ENCODE measurements at regions not wholly inside any gene's neighbourhood (a gene's known extent, or its start where the extent isn't known, plus 50 kb on each side); places are given as distances from the start of the nearest gene placed in this dataset.
"Not testable (repeated sequence)": the region's sequence is repeated elsewhere in the genome, so short reads cannot be mapped to it uniquely, and the experiment has no call there.

DNA sequence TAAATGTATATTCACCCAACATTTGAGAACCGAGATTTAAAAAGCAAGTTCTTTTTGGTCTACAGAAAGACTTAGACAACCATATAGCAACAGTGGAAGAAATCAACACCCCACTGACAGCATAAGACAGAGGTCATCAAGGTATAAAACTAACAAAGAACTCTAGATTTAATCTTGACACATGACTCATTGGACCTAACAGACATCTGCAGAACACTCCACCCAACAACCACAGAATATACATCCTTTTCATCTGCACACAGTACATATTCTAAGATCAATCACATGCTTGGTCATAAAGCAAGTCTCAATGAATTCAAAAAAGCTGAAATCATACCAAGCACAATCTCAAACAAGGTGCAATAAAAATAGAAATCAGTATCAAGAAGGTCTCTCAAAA, 65.8 kb downstream of the SPIN4 start:
- DNase-seq (ENCODE audit: low spot score), result no peak

DNA sequence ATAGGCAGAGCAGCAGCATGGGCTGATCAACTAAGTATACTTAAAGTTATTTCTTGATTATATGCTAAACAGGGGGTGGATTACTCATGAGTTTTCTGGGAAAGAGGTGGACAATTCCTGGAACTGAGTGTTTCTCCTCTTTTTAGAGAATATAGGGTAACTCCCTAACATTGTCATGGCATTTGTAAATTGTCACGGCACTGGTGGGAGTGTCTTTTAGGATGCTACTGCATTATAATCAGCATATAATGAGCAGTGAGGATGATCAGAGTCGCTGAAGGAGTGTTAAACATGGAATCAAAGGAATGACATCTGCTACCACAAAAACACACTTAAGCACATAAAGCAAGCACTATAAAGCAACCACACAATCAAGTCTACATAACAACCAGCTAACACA, 66.5 kb downstream of the SPIN4 start:
- no peak for DNase-seq (ENCODE audit: low spot score)

DNA sequence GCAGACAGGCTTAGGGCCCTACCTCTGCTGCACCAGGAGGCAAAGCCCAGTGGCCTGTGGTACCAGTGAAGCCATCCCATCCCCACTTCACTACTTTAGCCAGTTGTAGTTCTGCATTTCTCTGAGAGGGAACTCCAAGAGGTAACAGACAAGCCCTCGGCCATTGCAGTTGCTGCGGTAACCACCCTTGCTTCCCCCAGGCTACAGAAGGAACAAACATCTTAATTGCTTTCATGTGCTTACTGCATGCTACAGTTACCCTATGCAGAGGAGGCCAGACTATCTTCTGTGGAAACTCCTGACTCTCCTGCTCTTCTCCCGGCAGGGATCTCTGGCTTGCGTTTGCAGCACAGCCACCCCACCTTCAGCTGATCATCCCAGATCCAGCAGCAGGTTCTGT, 67.8 kb downstream of the SPIN4 start:
- DNase-seq (ENCODE audit: low spot score), result no peak

DNA sequence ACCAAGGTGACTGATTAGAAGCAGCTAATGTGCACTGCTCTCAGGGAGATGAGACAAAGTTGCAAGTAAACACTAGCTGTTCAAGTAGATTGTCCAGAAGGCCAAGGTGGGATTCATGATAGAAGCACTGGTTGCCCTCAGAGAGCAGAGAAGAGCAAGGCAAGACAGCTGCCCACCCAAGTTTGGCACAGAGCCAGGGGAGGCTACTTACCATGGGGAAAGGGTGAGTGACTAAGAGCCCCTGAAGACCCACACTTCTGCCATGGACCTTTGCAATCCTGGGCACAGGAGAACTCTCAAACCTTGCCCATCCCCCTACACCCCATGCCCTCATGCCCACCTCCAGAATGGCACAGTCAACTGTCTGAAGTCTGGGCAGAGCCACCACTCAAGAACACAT, 68.3 kb downstream of the SPIN4 start:
- no peak for DNase-seq (ENCODE audit: low spot score)

DNA sequence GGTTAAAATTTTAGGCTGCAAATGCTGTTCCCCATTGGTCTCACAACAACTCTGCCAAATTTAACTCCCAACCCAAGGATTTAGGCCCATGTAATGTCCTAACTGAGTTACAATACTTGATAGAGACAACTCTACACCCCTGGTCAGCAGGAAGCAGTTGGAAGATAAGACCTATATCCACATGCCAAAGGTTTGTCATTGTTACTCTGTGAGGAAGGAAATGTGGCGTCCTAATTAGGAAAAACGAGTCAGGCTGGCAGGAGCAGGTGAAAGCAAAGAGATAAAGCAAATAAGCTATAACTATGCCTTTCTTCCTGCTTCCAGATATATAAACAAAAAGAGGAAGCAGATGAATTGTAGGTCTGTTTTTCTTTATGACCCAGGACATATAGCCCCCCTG, 69.1 kb downstream of the SPIN4 start:
- DNase-seq (ENCODE audit: low spot score), result no peak

DNA sequence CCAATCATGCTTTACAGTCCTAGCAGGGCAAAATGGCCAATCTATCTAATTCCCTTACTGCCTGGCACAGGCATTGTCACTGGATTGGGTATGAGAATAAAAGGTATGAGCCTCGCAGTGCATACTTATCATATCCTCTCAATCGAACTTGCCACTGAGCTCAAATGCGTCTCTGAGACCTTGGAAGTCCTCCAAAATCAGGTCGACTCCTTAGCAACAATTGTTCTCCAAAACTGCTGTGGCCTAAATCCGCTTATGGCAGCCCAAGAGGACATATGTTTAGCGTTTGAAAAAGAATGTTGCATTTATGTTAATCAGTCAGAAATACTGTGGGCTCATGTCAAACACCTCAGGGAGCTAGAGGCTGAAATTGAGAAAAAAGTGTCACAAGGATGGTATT, 69.7 kb downstream of the SPIN4 start:
- no peak for DNase-seq (ENCODE audit: low spot score)

DNA sequence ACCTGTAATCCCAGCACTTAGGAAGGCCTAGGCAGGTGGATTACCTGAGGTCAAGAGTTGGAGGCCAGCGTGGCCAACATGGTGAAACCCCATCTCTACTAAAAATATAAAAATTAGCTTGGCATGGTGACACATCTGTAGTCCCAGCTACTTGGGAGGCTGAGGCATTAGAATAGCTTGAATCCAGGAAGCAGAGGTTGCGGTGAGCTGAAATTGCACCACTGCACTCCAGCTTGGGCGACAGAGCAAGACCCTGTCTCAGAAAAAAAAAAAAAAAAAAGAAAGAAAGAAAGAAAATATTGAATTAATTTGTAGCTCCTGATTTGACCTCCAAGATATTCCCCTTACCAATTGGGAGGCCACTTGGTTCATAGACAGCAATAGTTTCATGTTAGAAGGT, 73.7 kb downstream of the SPIN4 start:
- DNase-seq (ENCODE audit: low spot score), result not testable (repeated sequence)

DNA sequence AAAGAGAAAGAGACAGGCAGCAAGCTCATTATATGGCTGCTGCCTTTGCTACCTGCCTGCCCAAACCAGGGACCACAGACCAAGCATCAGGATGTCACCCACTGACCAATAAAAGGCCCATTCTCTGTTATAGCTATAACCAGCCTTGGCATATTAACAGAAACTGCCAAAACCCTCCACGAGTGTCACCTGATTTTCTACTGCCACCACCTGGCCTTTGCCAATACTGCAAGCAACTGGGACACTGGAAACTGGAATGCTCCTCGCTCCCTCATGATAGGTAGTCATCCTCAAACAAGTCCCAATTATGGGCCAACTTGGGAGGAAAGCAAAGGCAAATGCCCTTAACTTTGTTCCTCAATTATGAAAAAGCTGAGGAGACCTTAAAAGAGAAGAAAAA, 76.0 kb downstream of the SPIN4 start:
- DNase-seq (ENCODE audit: low spot score), result peak; percentile 21

DNA sequence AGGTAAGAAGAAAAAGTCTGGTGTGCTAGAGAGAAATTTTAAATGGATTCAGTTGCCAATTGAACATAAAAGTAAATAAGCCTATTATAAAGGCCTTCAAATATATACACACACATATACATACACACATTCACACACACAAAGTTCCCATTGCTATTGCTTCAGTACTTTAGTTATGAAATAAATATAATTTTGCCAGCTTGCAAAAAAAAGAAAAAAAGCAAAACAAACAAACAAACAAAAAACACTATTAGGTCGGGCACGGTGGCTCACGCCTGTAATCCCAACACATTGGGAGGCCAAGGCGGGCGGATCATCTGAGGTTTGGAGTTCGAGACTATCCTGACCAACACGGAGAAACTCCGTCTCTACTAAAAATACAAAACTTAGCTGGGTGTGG, 80.3 kb downstream of the SPIN4 start:
- no peak for DNase-seq (ENCODE audit: low spot score)

DNA sequence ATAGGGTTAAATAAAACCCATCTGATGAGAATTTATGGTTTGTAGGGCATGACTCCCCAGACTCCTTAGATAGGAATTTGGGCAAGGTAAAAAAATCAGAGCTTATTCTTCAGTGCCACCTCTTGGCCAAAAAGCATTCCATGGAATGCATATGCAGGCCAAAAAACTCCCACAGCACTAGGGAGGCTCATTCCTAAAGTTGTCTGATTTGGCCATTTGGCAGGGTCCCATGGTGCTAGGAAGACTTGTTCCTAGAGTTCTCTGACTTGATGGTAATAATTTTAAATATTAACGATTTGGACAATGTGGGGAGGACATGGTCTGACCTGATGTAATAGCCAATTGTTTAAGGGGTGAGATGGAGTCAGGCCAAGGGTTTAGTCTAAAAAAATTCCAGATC, 93.0 kb downstream of the SPIN4 start:
- no peak for DNase-seq (ENCODE audit: low spot score)

DNA sequence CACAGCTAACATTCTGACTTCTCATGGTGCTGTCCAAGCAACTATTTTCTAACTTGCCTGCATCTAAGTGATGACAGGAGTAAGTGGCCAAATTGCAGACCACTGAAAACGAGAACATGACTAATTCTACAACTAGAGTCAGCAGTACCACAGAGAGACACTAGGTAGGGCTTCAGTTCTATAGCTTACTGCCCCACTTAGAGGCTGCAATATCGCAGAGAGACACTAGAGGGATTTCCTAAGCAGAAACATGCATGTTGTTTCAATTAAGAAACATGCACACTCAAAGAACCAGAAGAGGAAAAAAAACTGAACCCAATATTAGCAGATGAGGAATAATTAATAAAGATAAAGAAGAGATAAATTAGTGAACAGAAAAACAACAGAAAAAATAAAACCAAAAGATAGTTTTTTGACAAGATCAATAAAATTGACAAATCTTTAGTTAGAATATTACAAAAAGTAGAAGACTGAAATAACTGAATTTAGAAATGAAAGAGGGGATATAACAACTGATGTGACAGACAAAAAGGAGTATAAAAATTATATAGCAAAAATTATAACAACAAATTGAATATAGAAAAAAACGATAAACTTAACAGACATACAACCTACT, 100.8 kb downstream of the SPIN4 start:
- DNase-seq (ENCODE audit: low spot score), result peak; percentile 90

DNA sequence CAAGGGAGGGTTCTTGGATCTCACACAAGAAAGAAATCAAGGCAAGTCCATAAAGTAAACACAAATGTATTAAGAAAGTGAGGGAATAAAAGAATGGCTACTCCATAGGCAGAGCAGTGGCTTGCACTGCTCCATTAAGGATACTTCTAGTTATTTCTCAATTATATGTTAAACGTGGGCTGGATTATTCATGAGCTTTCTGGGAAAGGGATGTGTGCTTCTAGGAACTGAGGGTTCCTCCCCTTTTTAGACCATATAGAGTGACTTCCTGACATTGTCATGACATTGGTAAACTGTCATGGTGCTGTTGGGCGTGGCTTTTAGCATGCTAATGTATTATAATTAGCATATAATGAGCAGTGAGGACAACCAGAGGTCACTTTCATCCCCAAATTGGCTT, 108.4 kb downstream of the SPIN4 start:
- not testable (repeated sequence) for DNase-seq (ENCODE audit: low spot score)

DNA sequence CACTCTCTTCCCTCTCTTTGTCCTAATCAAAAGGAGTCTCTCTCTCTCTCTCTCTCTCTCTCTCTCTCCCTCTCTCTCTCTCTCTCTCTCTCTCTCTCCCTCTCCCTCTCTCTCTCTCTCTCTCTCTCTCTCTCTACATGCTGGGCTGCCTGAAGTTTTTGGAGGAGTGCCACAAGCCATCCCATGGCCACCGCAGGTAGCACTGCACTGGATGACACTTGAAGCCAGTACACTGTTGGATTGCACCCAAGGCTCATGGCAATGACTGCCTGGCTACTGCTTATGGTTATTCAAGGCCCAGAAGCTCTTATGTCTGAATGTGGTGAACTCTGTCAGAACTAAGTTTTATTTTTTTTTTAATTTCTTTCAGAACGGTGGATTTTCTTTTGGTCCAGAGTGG, 115.2 kb downstream of the SPIN4 start:
- not testable (repeated sequence) for DNase-seq (ENCODE audit: low spot score)

DNA sequence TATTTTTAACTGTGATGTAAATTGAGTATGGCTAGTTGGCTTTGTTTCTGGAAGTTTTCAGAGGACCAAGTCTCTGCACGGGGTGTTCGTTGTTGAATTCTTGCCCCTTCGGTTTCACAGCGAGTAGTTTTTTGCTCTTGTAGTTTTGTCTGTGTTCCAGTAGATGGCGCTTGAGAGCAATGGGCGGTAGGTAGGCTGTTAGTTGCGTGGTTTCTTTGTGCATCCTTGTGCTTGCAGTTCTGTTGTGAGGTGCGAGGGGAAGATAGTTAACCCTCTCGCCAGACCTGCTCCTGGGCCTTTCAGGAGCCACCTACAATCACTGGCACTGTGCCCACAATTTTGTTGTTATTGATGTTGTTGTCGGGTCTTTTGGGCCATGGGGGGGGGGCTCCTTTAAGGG, 118.1 kb downstream of the SPIN4 start:
- not testable (repeated sequence) for DNase-seq (ENCODE audit: low spot score)

DNA sequence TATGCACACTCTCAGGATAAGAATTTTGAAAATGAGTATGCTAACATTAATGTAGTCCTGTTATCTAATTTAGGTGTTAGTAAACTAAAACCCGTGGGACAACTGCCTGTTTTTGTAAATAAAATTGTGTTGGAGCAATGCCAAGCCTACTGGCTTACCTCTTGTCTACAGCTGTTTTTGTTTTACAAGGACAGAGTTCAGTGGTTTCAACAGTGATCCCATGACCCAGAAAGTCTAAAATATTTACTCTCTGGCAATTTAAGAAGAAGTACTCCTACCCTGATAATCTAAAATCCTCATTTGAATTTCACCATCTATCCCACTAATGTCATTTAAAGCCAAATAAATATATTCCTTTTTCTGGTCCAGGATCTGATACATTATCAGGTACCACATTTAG, 132.9 kb downstream of the SPIN4 start:
- DNase-seq (ENCODE audit: low spot score), result not testable (repeated sequence)

DNA sequence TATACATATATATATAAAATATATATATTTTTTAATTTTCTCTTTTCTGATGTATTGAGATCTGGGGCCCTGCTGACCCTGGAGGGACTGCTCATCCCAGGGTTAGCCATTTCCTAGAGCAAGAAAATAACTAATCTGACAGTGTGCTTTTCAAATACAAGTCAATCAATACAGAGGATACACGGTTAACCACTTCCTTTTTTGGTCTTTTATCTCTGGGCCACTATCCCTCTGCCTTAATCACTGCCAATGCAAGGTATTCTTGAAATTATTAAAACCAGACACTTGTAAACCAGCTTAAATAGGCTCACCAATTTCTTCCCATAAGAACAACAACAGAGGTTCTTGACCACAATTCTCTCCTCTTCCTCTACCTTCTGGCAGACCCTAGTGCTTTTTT, 133.6 kb downstream of the SPIN4 start:
- DNase-seq (ENCODE audit: low spot score), result not testable (repeated sequence)

DNA sequence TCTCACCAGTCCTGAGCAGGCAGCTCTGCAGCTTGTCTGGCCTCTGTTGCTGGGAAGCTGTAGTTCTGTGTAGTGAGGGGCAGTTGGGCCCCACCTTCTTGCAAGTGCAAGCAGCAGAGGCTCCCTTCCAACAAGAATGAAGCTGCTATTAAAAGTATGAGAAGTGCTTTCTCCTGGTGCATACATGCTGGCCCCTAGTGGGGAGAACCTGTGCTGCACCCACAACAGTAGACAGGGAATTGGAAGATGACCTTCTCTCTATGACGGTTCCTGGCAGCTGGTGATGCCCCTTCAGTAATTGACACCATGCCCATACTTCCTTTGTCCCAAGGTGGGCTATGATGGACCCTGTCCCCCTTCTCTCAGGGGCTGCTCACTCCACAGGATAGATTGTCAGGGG, 141.5 kb downstream of the SPIN4 start:
- not testable (repeated sequence) for DNase-seq (ENCODE audit: low spot score)

DNA sequence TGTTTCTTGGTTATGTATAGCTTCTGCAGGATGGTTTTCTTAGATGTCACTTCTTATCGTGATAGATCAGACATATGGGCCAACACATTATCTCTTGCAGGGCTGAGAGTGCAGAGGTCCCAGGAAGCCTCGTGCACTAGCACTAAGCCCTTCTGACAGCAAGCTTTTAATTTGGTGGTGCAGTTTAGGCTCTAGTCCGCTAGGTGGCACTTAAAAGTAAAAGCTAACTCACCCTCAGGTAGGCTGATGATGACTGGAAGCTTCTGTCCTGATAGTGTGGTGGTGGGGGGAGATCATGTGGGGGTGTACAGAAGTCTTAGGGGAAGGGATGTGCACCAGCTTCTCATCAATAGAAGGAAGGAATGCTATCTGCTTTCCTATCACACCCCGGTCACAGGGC, 142.0 kb downstream of the SPIN4 start:
- DNase-seq (ENCODE audit: low spot score), result not testable (repeated sequence)

DNA sequence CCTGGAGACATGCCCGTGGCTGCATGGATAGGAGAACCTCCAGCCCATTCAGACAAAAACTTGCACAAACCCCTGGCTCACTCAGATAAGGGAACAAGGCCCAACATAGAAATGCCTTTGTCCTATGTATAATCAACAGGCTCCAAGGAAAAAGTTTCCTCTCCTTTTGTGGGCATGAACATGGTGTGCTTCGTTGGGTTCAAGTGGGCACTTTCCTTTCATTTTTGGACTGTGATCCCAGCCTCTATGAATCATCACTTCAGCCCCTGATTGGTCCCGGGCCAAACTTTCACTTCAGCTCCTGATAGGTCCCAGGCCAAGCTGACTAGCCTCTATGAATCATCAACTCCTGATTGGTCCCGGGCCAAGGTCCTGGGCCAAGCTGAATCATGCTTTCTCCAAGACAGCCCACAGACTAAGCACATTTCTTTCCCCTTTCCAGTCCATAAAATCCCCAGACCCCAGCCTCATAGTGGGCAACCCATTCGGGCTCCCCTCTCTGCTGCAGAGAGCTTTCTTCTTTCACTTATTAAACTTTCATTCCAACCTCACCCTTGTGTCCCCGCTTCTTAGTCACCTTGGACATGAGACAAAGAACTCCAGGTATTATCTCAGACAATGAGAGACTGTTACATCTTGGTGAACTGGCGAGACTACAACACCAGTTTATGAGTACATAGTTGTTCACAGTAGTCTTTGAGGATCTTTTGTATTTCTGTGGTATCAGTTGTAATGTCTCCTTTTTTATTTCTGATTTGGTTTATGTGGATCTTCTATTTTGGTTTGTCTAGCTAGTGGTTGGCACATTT, 146.7 kb downstream of the SPIN4 start:
- DNase-seq (ENCODE audit: low spot score), result not testable (repeated sequence)

DNA sequence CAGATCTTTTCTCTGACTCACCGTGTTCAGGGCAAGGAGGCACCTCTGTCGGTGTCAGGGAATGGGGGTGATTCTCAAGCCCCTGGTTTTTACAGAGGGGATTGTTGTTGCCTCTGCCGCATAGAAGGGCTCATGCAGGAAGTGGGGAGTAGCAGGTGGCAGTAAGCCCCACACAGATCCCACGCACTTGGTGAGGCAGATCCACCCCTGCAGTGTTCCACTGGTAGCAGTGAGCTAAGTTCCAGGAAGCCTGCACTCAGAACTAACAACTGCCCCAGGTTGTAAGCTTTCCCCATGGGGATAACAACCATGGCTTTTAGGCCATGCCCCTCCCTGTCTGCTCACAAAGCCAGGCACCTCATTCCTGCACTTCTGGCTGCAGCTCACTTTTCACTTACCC, 149.1 kb downstream of the SPIN4 start:
- not testable (repeated sequence) for DNase-seq (ENCODE audit: low spot score)

DNA sequence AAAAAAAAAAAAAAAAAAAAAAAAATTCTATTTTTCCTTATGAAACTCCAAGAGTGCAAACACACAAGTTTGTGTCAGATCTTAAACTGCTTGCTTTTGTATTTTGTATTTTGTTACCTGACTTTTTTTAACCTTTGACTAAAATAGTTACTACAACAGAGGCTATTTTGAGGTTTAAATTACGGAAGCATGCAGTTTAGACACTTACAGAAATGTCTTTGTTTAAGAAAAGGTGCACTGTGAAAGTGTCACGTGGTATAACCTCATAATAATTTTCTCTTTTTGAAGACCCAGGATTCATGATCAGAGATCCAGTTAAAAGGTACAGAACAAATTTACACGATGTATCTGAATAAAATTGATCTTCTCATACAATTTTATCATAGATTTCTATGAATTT, 152.4 kb downstream of the SPIN4 start:
- DNase-seq (ENCODE audit: low spot score), result not testable (repeated sequence)

DNA sequence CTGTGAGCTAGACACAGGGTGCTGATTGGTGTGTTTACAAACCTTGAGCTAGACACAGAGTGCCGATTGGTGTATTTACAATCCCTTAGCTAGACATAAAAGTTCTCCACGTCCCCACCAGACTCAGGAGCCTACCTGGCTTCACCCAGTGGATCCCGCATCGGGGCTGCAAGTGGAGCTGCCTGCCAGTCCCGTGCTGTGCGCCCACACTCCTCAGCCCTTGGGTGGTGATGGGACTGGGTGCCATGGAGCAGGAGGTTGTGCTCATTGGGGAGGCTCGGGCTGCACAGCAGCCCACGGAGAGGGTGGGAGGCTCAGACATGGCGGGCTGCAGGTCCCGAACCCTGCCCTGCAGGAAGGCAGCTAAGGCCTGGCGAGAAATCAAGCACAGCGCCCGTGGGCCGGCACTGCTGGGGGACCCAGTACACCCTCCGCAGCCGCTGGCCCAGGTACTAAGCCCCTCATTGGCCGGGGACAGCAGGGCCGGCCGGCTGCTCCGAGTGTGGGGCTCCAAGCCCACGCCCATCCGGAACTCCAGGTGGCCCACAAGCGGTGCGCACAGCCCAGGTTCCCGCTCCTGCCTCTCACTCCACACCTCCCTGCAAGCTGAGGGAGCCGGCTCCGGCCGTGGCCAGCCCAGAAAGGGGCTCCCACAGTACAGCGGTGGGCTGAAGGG, 158.6 kb downstream of the SPIN4 start:
- not testable (repeated sequence) for DNase-seq (ENCODE audit: low spot score)

DNA sequence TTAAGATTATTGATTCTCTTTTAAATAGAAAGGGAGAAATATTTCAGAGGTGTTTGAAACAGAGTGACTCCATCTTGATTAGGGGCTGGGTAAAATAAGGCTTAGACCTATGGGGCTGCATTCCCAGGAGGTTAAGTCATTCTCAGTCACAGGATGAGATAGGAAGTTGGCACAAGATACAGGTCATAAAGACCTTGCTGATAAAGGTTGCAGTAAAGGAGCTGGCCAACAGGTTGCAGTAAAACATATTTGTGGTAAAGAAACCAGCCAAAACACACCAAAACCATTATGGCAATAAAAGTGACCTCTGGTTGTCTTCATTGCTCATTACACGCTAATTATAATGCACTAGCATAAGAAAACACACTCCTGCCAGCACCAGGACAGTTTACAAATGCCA, 165.0 kb downstream of the SPIN4 start:
- peak; percentile 57 for DNase-seq (ENCODE audit: low spot score)
